Mesodermal cell (in vitro differentiated cells): ENCODE measurements at regions not wholly inside any gene's neighbourhood (a gene's known extent, or its start where the extent isn't known, plus 50 kb on each side); places are given as distances from the start of the nearest gene placed in this dataset.

ENCODE experiments used
- H3K27ac ChIP-seq: 2 replicates; pipeline ENCODE4 v1.7.0; 2013; ENCODE audit warnings: mild to moderate bottlenecking, low read depth, low read length, moderate library complexity; ENCODE audit not compliant: severe bottlenecking
- H3K36me3 ChIP-seq: 2 replicates; pipeline ENCODE4 v1.7.1; 2013; ENCODE audit warnings: mild to moderate bottlenecking, low read length, moderate library complexity; ENCODE audit not compliant: control insufficient read depth, insufficient read depth
- H3K4me1 ChIP-seq: one replicate; pipeline ENCODE4 v1.7.1; 2013; ENCODE audit warnings: mild to moderate bottlenecking, low read length; ENCODE audit not compliant: insufficient read depth, control insufficient read depth, poor library complexity, severe bottlenecking
- H3K4me3 ChIP-seq: 2 replicates; pipeline ENCODE4 v1.7.0; 2013; ENCODE audit warnings: low read length, control low read depth, mild to moderate bottlenecking; ENCODE audit not compliant: insufficient read depth, poor library complexity, severe bottlenecking; ENCODE audit errors: extremely low read depth
- H3K9me3 ChIP-seq: 2 replicates; pipeline ENCODE4 v1.7.1; 2013; ENCODE audit warnings: mild to moderate bottlenecking, low read length, moderate library complexity; ENCODE audit not compliant: control insufficient read depth
- WGBS, 2 experiments: methylation state at CpG; one replicate each; pipeline ENCODE4 v1.1.5; 2013; ENCODE audit warnings: missing lambda C conversion rate in 2 of 2; ENCODE audit not compliant: insufficient coverage in 2 of 2; 5-methylcytosine and 5-hydroxymethylcytosine counted together

DNA sequence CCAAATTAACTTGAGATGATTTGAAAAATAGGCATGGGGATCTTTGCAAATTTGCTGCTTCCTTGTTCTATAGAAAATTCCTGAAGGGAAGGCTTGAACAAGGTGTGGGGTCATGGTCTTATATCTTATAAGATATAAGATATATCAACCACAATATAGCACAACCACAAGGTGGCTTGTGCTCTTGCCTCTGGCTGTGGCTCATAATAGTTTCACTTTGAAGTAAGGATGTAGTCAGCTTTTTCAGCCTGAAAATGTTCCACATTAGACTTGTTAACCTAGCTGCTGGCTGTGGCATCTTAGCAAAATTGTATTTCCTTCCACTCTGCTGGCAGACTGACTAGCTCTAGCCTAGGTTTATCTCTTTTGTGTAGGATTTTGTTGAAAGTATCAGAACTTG is 169.7 kb downstream of the KLF5 start:
- H3K27ac ChIP-seq = no peak overlapping the region
- no peaks in the 10 kb centered on the region for H3K36me3 ChIP-seq
- no peaks in the 10 kb centered on the region for H3K4me1 ChIP-seq
- no peaks in the 10 kb centered on the region for H3K9me3 ChIP-seq
- H3K4me3 ChIP-seq = no peak overlapping the region

DNA sequence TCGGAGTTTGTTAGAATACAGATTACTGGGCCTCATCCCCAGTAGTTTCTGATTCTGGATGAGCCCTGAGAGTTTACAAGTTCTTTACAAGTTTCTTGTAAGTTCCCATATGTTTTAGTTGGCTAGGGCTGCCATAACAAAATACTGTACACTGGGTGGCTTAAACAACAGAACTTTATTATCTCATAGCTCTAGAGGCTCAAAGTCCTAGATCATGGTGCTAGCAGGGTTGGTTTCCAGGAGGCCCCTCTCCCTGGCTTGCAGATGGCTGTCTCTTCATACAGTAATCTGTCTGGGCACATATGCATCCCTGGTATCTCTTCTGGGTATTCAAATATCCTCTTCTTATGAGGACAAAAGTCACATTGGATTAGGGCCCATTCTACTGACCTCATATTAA is 167.2 kb downstream of the KLF5 start:
- Histone ChIP-seq H3K9me3 (no peaks in the 10 kb centered on the region), H3K27ac (no peak overlapping the region), H3K36me3 (no peaks in the 10 kb centered on the region), H3K4me1 (peaks cover 4% of the 10 kb centered on the region), H3K4me3 (no peak overlapping the region)
- 100% methylated on average over 1 of the region's 1 CpG; no CpG with 5 or more reads in 1 of the 2 experiments for WGBS, 2 experiments

DNA sequence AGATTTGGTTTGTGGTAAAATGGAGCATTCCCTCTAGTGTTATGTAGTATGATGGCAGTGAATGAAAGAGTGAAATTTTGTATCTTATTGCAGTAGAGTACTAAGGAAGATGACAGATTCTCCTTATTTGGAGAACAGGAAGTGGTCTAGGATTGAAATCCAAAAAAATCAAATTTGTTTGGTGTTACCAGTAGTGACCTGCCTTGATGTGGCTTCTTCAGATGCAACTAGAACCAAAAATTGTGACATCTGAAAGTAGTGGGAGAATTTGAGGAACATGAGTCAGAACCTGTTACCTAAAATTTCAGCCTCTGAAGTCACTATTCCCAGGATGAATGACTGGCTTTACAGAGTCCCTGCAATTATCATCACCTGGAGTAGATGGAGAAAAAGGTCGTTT is 165.9 kb downstream of the KLF5 start:
- Histone ChIP-seq H3K9me3 (no peaks in the 10 kb centered on the region), H3K36me3 (no peaks in the 10 kb centered on the region), H3K4me1 (peaks cover 13% of the 10 kb centered on the region), H3K27ac (no peak overlapping the region), H3K4me3 (no peak overlapping the region)
- WGBS, 2 experiments = no CpG with 5 or more reads among the region's 1 CpG

GRCh38 chr13:73223372-73223781 is 164.6 kb downstream of the KLF5 start:
- no peak overlapping the region for H3K27ac ChIP-seq
- H3K36me3 ChIP-seq = no peaks in the 10 kb centered on the region
- 84 to 89% methylated on average over 3 to 5 of the region's 5 CpGs for WGBS, 2 experiments
- no peak overlapping the region for H3K4me3 ChIP-seq
- H3K4me1 ChIP-seq = peaks cover 13% of the 10 kb centered on the region
- H3K9me3 ChIP-seq = no peaks in the 10 kb centered on the region

DNA sequence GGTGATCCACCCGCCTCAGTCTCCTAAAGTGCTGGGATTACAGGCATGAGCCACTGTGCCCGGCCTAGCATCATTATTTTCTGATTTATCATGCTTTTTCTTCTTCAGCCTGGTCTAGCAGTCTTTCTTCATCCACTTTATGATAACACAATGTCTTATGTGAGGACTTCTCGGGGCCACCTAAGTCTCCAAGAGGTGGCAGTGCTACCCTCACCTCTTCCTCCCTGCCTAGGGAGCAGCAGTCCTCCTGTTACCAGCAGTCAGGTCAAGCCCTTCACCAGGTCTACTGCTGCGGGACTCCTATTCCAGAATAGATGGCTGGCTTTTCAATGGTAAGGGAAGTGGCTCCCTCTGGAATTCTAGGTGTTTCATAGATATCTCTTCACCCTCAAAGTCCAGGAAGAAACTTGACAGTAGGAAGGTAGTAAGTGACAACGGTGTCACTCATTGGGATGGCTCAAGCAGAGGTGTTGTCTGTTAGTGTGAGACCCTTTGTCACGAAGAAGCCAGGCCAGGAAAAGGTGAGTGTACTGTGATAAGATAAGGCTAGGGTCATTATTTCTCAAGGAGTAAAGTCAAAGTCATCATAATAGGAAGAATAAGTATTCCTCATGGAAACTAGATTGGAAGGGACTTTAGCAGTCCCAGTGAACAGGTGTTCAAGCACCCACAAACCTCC is 164.0 kb downstream of the KLF5 start:
- Histone ChIP-seq H3K4me3 (no peak overlapping the region), H3K27ac (no peak overlapping the region), H3K36me3 (no peaks in the 10 kb centered on the region), H3K4me1 (peaks cover 13% of the 10 kb centered on the region), H3K9me3 (no peaks in the 10 kb centered on the region)
- 84 to 96% methylated on average over 4 to 5 of the region's 6 CpGs for WGBS, 2 experiments

- Histone ChIP-seq H3K4me3 (no peak overlapping the region), H3K27ac (peak overlapping the region; percentile 75), H3K9me3 (no peaks in the 10 kb centered on the region), H3K36me3 (no peaks in the 10 kb centered on the region), H3K4me1 (peaks cover 13% of the 10 kb centered on the region)
- 47 to 61% methylated on average over 4 to 7 of the region's 8 CpGs for WGBS, 2 experiments
Measured at GRCh38 chr13:73220966-73221720, 162.3 kb downstream of the KLF5 start.

DNA sequence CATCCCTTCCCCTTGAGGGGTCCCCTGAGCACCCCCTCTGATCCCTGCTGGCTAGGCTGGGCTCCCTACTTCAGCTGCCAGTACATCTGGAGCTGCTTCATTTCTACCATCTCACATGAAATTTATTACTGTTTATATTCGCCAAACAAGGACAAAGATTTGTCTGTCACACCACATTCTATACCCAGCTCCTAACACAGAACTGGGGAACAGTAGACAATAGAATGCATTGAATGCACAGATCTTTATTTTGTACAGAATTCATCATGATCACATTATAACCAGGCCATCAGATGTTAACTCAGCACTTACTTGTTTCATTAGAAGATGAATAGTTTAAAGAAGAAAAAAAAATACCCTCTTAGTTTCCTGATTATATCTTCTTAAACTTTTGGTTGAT is 159.4 kb downstream of the KLF5 start:
- H3K27ac ChIP-seq = no peak overlapping the region
- H3K36me3 ChIP-seq = no peaks in the 10 kb centered on the region
- H3K4me1 ChIP-seq = peaks cover 13% of the 10 kb centered on the region
- H3K9me3 ChIP-seq = no peaks in the 10 kb centered on the region
- 80% methylated on average over 1 of the region's 1 CpG; no CpG with 5 or more reads in 1 of the 2 experiments for WGBS, 2 experiments
- no peak overlapping the region for H3K4me3 ChIP-seq

DNA sequence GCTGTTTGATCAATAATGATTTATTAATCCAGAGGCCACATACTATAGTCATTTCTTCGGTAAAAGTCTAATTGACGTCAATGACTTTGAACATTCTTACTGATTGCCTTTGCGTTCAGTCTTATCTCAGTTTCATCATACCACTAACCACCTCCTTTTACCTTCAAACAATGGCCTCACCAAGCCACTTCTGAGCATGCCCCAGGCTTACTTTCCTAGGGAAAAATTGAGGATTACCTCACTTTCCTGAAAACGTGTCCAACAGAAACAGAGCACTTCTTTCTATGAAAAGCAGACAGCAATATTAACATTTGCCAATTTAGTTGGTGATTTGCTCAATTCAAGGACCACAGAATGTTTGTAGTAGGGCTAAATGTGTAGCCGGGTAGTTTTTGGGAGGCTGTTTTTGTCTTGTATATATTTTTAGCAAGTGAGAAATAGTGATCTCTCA is 157.6 kb downstream of the KLF5 start:
- H3K36me3 ChIP-seq = no peaks in the 10 kb centered on the region
- peaks cover 9% of the 10 kb centered on the region for H3K4me1 ChIP-seq
- H3K27ac ChIP-seq = no peak overlapping the region
- no peaks in the 10 kb centered on the region for H3K9me3 ChIP-seq
- 92 to 98% methylated on average over 3 to 4 of the region's 5 CpGs for WGBS, 2 experiments
- H3K4me3 ChIP-seq = no peak overlapping the region

- H3K36me3 ChIP-seq = no peaks in the 10 kb centered on the region
- H3K4me1 ChIP-seq = peaks cover 7% of the 10 kb centered on the region
- no peak overlapping the region for H3K4me3 ChIP-seq
- no peaks in the 10 kb centered on the region for H3K9me3 ChIP-seq
- H3K27ac ChIP-seq = no peak overlapping the region
- 94 to 100% methylated on average over 2 to 3 of the region's 6 CpGs for WGBS, 2 experiments
Measured at GRCh38 chr13:73215823-73216222, 157.0 kb downstream of the KLF5 start.

GRCh38 chr13:73212482-73212881 is 153.7 kb downstream of the KLF5 start:
- peaks cover 5% of the 10 kb centered on the region for H3K4me1 ChIP-seq
- H3K4me3 ChIP-seq = no peak overlapping the region
- H3K27ac ChIP-seq = no peak overlapping the region
- H3K9me3 ChIP-seq = no peaks in the 10 kb centered on the region
- H3K36me3 ChIP-seq = no peaks in the 10 kb centered on the region
- WGBS, 2 experiments = no CpG with 5 or more reads among the region's 3 CpGs
